ENCODE measurements at regions not wholly inside any gene's neighbourhood (a gene's known extent, or its start where the extent isn't known, plus 50 kb on each side); places are given as distances from the start of the nearest gene placed in this dataset.
"Not testable (repeated sequence)": the region's sequence is repeated elsewhere in the genome, so short reads cannot be mapped to it uniquely, and the experiment has no call there.

GRCh38 chr3:104257486-104257885 lies 1109.2 kb upstream of the ALCAM start:
- no peaks in the 10 kb centered on the region for H3K27me3 ChIP-seq
- H3K9me3 ChIP-seq, result no peaks in the 10 kb centered on the region
- H3K4me3 ChIP-seq, result no peak overlapping the region
- DNase-seq (ENCODE audit: low spot score in 2 of 2), result no peak
- intact Hi-C loops (cut with DNase I), result no loop called here
- H3K27ac ChIP-seq, result no peak overlapping the region
- H3K36me3 ChIP-seq, result no peaks in the 10 kb centered on the region
- H3K4me1 ChIP-seq, result no peaks in the 10 kb centered on the region
- TF ChIP-seq, protein P1, sequence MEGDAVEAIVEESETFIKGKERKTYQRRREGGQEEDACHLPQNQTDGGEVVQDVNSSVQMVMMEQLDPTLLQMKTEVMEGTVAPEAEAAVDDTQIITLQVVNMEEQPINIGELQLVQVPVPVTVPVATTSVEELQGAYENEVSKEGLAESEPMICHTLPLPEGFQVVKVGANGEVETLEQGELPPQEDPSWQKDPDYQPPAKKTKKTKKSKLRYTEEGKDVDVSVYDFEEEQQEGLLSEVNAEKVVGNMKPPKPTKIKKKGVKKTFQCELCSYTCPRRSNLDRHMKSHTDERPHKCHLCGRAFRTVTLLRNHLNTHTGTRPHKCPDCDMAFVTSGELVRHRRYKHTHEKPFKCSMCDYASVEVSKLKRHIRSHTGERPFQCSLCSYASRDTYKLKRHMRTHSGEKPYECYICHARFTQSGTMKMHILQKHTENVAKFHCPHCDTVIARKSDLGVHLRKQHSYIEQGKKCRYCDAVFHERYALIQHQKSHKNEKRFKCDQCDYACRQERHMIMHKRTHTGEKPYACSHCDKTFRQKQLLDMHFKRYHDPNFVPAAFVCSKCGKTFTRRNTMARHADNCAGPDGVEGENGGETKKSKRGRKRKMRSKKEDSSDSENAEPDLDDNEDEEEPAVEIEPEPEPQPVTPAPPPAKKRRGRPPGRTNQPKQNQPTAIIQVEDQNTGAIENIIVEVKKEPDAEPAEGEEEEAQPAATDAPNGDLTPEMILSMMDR (IDR thresholded peaks at IDR 0.05), result no peak

- H3K27ac ChIP-seq, result no peak overlapping the region
- H3K4me3 ChIP-seq, result no peak overlapping the region
- intact Hi-C loops (cut with DNase I), result no loop called here
- H3K9me3 ChIP-seq, result no peaks in the 10 kb centered on the region
- no peak for DNase-seq (ENCODE audit: low spot score in 2 of 2)
- no peaks in the 10 kb centered on the region for H3K27me3 ChIP-seq
- H3K36me3 ChIP-seq, result no peaks in the 10 kb centered on the region
- H3K4me1 ChIP-seq, result no peaks in the 10 kb centered on the region
- TF ChIP-seq, protein P1 (IDR thresholded peaks at IDR 0.05), result no peak
These were observed 1103.2 kb upstream of the ALCAM start for GRCh38 chr3:104263477-104263876.

- DNase-seq (ENCODE audit: low spot score in 2 of 2); H3K27ac ChIP-seq; H3K4me3 ChIP-seq; H3K36me3 ChIP-seq; H3K4me1 ChIP-seq; intact Hi-C loops (cut with DNase I); H3K9me3 ChIP-seq; H3K27me3 ChIP-seq: not testable (repeated sequence)
These were observed 1100.5 kb upstream of the ALCAM start for GRCh38 chr3:104266219-104266618.

GRCh38 chr3:104269771-104270170 lies 1096.9 kb upstream of the ALCAM start:
- no peaks in the 10 kb centered on the region for H3K27me3 ChIP-seq
- no peaks in the 10 kb centered on the region for H3K36me3 ChIP-seq
- intact Hi-C loops (cut with DNase I), result no loop called here
- H3K4me3 ChIP-seq, result no peak overlapping the region
- no peaks in the 10 kb centered on the region for H3K9me3 ChIP-seq
- no peak overlapping the region for H3K27ac ChIP-seq
- DNase-seq (ENCODE audit: low spot score in 2 of 2), result no peak
- no peaks in the 10 kb centered on the region for H3K4me1 ChIP-seq
- TF ChIP-seq, protein P1 (IDR thresholded peaks at IDR 0.05), result no peak

DNA sequence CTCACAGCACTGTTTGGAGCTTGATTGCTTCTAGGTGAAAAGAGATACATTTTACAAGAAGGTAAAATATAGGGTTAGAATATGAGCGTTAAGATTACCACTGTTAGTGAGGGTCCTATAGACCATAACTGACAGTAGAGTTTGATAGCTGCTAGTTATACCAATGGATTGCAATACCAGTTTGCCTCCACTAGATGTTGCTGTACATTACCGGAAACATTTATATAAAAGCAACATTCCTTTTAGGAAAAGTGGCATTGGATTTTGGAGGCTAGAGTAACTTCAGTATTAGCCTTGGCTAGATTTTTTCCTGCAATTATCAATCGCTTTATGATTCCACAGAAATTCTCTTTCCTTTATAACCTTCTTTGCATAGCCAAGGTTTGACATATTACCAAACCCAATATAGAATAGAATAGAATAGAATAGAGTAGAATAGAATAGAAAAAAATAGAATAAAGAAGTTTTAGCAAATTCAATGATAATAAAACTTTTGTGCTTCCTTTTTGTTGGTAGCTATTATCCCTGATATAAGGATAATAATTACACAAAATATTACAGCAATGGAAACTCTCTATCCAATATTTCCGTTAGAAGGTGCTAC lies 1093.6 kb upstream of the ALCAM start:
- Histone ChIP-seq H3K36me3 (no peaks in the 10 kb centered on the region), H3K27me3 (no peaks in the 10 kb centered on the region), H3K4me3 (no peak overlapping the region), H3K9me3 (peaks cover 9 to 12% of the 10 kb centered on the region in 2 donors), H3K27ac (no peak overlapping the region), H3K4me1 (no peaks in the 10 kb centered on the region)
- TF ChIP-seq, protein P1 (IDR thresholded peaks at IDR 0.05), result peak; percentile 43 to 77 (median 76)
- intact Hi-C loops (cut with DNase I), result loop anchor here (1.0 to 2.0 kb wide), 2 partner anchors 1093 to 1246 kb away; partner anchors contain the start of gene ALCAM
- DNase-seq (ENCODE audit: low spot score in 2 of 2), result no peak

GRCh38 chr3:104275199-104275598 lies 1091.5 kb upstream of the ALCAM start:
- TF ChIP-seq, protein P1 (IDR thresholded peaks at IDR 0.05), result no peak
- H3K4me3 ChIP-seq, result no peak overlapping the region
- H3K9me3 ChIP-seq, result peaks cover 9 to 12% of the 10 kb centered on the region in 2 donors
- no peaks in the 10 kb centered on the region for H3K4me1 ChIP-seq
- DNase-seq (ENCODE audit: low spot score in 2 of 2), result no peak
- intact Hi-C loops (cut with DNase I), result no loop called here
- H3K27me3 ChIP-seq, result no peaks in the 10 kb centered on the region
- H3K27ac ChIP-seq, result no peak overlapping the region
- no peaks in the 10 kb centered on the region for H3K36me3 ChIP-seq

Data from ascending aorta (tissue), 2 donors.